ENCODE measurements at regions not wholly inside any gene's neighbourhood (a gene's known extent, or its start where the extent isn't known, plus 50 kb on each side); places are given as distances from the start of the nearest gene placed in this dataset.

DNA sequence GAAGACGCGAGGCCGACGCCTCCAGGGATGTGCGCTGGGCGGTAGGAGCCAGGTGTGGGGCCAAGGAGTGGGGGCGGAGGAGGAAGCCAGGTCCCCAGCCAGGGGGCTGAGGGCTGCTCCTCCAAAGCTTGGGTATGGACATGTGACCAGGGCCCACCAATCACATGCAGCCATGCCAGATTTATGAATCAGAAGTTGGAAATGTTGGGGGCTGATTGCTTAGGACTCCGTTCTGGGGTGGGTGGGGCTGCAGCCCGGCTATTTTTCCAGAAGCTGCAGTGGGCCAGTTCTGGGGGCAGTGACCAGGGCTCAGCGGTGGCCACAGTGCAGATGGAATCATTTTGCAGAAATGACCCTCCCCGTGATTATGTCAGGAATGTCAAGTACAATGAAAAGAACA is 96.0 kb downstream of the CEBPB start:
- no peak for DNase-seq

DNA sequence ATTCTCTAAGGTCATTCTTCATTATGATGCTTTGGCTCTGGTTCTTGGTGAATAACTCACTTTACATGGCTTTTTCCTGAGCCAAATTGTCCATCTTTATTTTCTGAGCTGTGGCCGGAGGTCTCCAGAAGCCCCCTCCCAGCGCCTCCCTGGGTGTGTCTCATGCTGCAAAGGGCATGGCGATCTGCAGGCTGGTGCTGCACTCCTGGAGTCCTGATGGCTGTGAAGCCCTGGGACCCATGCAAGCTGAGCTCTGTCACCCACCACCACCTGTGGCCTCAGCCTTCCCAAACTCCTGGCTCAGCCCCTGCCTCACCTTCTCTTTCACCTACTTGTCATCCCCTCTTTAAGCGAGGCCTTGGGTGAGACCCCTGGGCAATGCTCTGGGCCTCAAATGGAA is 96.9 kb downstream of the CEBPB start:
- no peak for DNase-seq

DNA sequence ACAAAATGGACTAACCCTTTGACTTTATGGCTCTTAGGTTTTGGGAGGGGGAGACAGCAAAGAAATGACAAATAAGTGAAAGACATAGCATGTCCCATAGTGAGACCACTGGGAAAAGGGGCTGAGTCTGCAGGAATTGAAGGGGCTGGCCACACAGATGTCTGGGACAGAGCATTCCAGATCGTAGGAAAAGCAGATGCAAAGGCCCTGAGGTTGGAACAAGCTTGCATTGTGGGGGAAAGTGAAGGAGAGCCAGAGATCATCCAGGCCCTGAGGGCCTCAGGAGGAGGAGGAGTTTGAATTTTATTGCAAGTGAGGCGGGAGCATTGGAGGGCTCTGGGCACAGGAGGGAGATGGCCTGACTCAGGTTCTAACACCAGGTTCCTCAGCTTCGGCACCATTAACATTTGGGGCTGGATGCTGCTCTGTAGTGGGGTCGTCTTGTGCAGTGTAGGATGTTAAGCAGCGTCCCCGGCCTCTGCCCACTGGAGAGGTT is 97.5 kb downstream of the CEBPB start:
- no peak for DNase-seq

DNA sequence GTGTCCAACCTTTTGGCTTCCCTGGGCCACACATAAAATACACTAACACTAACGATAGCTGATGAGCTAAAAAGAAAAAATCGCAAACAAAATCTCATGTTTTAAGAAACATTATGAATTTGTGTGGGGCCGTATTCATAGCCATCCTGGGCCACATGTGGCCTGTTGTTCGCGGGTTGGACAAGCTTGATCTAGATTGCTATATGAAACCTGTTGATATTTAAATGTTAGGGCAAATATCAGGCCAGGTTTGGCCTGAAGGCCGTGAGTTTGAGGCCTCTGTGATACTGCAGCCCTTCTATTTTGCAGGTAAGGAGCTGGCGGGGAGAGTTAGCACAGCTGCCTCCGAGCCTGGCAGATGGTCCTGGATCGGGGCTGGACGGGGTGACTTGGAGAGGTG is 99.0 kb downstream of the CEBPB start:
- no peak for DNase-seq

DNA sequence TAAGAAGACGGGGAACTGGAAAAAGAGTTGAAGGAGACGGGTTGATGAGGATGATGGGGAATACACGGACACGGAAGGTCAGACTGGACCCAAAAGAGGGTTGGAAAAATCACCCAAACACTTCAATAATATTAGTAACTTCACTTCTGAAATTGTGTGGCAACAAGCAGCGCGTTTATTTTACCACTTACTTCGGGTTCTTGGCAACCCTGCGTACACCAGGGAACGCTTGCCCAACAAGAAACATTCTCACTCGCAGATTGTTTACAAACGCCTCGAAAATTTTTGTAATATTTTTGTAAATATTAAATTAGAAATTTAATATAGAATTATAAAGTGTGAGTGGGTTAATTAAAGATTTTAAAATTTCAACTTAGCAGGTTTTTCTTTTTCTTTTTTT is 99.5 kb downstream of the CEBPB start:
- DNase-seq, result no peak

DNA sequence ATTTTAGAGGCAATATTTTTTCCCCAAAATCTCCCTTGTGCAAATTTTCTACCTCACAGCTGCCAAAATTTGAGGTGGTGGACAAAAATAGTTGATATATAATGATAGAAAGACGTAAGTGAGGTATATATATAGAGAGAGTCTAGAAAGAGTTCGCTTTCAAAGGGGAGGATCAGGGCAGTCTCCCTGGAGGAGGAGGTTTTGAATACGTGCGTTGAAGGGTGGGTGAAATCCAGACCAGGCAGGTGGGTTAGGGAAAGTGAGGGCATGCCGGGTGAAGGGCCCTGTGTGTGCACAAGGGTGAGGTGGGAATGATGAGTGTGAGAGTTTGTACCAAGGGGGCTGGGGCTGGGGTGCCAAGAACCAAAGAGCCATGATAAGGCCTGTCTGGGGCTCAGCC is 100.2 kb downstream of the CEBPB start:
- DNase-seq, result no peak

DNA sequence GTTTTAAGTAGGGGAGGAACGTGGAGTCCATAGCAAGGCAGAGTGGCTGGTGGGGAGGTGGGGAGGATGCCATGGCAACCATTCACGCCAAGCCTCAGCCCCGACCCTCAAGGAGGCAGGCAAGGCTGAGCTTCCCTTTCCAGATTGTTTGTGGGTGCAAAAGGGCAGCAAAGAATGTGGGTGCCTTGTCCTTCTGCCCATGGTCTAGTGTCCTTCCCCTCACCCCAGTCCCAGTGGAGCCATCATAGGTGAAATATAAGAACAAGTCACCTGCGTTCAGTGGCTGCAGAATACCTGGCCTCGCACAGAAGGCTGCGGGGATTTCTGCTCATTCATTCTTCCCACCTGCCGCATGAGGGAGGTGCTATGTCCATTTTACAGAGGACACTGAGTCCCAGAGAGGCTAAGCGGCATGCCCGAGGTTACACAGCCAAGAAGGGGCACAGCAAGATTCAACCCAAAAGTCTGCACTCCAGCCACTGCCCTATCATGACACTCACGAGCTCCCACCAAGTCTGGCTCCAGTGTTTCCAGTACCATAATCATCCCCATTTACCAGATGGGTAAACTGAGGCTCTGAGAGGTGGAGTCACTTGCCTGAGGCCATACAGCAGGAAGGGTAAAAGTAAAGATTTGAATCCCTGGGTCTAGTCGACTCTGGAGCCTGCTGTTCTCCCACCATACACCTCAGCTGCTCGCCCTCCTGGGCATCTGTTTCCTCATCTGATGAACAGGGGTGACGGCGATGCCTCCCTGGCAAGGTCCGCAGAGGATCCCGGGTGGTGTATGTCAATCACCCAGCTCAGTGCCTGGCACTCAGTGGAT is 100.8 kb downstream of the CEBPB start:
- no peak for DNase-seq

DNA sequence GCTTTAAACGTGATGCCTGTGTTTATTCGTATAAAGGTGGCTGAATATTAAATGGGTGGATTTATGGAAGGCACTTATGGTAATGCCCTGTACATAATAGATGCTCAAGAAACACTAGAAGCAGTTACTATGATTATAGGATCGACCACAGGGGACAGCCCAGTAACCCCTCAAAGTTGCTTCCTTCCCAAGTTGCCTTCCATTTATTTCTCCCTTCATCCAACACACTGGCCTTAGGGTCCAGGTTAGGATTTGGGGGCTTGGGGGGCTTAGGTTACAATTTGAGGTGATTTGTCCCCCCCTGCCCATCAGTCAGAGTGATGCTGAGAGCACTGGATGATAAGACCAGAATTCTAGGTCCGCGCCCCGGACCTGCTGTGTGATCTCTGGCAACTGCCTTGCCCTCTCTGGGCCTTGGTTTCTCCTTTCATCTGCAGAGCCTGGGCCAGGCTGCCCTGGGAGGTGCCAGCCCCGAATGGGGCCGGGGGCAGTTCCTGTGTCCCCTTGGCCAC is 101.5 kb downstream of the CEBPB start:
- DNase-seq, result no peak

DNA sequence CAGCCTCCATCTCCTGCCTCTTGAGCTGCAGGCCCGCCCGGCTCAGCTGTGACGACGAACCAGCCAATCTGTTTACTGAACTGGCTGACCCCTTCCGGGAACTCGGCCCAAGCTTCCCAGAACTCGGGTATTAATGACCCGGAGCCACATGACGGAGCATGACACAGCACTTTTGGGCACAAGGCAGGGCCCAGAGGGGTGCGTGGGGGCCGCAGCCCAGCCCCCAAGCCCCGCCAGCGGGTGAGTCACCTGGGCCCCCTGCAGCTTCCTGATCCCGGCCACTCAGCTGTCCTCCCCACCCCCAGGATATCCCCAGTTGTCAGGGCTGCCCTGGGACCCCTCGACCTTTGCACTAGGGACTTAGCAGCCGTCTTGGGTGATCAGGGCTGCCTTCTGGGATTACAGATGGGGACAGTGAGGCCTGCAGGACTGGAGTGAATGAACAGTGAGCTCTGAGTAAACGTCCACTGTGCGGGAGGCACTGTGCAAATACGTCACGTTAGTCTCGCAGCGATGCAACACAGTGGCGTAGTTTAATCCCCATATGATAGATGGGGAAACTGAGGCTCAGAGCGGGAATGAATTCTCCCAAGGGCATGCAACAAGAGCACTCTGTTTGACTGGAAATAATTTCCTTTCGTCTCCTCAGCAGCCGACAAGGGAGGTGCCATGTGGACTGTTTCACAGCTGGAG is 102.1 kb downstream of the CEBPB start:
- DNase-seq, result no peak

DNA sequence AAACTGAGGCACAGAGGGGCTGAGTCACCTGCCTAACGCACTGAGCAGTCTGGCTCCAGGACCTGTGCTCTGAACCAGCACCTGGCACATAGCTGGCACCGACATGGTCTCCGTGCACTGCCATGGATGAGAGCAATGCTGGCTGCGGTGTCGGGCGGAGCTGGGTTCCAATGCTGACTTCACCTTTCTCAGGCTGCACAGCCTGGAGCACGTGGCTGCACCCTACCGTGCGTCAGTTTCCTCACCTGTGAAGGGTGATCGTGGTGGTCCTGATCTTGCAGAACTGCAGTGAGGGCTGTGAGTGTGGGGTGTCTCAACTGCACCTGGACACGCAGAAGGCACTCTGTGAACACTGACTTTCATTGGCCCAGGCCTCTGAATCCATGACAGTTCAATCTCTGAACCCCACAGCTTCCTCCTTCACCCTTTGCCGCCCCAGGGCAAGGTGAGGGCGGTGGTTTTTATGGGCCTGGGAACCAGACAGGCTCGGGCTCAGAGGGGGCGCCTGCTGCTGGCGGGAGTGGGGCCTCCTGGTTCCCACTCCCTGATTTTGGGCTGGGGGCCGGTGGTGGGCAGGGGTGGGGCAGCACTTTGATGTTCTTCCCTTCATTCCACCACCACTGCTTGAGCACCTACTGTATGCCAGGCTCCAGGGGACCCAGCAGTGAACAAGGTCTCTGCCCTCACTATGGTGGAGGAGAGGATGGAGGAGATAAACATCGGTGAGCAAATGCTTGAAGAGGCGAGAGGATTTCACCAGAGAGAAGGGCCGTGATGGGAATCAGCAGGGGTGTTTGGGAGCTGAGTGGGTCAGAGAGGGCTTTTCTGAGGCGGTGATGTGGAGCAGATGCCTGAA is 102.9 kb downstream of the CEBPB start:
- DNase-seq, result no peak

DNA sequence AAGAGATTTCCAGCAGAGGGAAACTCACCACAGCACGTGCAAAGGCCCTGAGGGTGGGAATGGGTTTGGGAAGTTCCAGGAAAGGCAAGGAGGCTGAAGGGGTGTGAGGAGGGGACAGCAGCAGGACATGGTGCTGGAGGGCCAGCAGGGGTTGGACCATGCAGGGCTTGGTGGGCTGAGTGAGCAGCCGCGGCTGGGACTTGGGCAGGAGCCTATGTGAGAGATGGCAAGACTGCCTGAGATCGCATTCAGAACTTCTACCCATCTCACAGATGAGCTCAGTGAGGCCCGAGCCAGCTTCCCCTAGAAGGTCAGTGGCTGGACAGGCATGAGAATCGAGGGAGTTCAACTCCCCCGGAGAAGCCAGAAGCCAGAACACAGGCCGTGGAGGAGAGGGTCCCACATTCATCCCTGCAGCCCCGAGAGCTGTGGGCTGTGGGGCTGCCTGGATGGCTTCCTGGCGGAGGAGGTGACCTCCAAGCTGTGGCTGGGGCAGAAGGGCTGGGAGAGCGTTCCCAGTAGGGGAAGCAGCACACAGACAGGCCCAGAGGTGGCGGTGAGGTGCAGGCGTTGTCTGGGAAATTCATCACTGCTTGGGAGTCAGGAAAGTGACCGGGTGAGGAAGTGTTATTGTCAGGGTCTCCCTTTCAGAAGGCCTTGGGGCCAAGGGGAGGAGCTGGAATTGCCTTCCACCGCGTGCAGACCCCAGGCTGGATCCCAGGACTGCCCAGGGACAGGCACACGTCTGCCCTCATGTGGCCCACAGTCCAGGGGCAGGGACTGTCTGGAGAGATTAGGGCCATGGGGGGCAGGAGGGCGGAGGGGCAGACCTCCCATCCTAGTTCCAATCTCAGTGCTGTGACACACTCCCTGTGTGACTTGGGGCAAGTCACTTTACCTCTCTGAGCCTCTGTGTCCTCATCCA is 103.8 kb downstream of the CEBPB start:
- DNase-seq, result no peak

DNA sequence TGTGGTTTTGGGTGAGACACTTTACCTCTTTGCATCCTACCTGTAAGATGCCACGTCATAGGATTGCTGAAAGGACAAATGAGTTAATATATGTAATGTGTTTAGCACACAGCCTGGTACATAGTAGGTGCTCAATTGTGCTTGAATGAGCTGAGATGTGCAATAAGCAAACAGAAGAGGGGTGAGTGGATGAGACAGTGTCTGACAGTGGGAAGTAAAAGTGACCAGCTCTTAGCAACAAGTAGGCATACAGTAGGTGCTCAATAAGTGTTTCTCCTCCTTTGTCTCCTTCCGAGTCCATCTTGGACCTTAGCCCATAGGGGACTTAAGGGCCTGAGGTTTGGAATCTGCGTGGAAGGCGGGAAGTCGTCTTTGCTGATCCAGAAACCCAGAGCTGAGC is 104.7 kb downstream of the CEBPB start:
- no peak for DNase-seq

DNA sequence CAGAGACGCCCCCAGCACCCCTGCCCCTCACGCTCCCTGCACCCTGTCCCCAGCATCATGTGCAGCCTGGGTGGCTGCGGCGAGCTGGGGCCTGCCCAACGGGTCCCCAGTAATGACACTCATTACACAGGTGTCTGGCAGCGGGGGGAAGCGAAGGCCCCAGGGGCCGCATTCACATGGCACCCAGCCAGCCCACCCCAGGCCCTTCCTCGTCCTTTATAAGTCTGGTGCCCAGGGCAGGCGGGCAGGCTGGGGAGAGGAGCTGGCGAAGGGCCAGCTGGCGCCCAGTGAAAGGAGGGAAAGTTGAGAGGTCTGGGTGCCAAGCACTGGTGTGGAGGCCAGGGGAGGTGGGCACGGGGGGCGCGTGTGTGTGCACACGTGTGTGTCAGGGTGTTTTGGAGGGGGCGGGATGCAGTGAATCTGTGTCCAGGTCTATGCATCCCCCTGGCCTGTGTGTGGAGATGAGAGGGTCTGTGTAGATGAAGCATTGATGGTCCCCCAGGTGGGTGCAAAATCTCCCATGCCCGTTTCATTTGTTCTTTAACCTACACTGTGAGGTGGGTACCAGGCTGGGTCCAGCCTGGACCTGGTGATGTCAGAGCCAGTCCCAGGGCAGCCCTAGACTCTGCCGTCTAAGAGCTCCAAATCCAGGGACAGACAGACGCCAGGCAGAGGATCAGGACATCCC is 105.3 kb downstream of the CEBPB start:
- DNase-seq, result no peak

DNA sequence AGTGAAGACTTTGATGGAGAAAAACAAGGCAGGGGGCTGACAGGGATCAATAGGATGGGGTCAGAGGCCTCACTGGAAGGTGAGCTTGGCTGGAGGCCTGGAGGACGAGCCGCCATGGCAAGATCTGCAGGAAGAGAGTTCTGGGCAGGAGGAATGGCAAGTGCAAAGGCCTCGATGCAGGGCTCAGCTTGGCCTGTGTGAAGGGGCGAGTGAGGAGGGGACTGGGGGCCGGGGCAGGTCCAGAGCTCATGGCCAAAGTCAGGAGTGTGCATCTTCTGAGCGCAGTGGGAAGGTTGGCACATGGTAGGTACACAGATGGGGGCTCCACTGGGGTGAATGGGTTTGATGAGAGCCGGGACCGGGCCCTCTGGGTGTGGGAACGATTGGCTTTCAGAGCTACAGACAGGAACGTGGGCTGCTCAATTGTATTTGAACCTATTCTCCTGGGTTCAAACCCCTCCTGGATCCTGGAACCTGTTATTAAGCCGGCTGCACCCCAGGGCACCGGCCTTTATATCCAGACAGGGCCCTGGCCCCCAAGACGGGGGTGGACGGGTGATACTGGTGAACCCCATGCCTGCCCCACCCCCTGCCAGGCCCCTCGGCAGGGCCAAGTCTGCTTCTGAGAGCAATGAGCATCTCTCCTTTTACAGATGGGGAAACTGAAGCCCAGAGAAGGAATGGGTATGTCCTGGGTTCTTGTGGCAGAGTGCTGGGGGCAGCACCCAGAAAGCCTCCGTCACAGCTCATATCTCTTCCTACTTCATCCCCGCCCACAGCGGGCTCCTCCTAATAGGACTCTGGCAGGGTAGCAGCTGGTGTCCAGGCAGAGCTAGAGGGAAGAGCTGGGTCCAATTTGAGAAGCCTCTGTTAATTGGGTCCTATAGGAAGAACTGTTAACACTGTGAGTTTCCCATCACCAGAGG is 106.1 kb downstream of the CEBPB start:
- no peak for DNase-seq

DNA sequence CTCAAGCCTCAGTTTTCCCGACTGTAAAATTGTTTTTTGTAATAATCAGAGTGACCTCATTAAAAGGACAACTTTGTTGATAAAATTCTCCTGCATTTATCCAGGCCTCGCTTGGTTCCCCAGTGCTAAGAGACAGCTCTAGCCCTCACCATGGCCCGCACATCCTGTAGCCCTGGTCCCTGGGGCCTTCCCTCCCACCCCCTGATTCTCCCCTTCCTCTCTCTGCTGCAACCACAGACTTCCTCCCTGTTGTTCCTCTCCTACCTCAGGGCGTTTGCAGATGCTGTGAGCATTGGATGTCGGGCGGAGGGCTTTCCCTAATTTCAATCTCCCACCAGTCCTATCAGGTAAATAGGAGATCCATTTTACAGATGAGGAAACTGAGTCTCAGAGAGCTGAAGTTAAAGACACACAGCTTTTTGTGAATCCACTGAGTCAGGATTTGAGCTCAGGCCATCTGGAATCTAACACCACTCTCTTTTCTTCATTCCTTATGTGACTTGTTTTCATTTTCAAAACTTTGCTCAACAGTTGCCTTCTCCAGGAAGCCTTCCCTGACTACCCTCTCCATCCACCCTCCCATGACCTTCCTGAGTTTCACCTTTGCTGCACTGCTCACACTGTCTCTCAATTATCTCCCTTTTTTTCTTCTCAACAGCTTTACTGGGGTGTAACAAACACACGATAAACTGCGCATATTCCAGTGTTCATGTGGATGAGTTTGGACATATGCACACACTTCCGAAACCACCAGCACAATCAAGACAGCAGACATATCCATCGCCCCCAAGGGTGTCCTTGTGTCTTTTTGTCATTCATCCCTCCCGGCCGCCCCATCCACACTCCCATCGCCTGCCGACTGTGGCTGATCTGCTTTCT is 107.1 kb downstream of the CEBPB start:
- DNase-seq, result no peak

DNA sequence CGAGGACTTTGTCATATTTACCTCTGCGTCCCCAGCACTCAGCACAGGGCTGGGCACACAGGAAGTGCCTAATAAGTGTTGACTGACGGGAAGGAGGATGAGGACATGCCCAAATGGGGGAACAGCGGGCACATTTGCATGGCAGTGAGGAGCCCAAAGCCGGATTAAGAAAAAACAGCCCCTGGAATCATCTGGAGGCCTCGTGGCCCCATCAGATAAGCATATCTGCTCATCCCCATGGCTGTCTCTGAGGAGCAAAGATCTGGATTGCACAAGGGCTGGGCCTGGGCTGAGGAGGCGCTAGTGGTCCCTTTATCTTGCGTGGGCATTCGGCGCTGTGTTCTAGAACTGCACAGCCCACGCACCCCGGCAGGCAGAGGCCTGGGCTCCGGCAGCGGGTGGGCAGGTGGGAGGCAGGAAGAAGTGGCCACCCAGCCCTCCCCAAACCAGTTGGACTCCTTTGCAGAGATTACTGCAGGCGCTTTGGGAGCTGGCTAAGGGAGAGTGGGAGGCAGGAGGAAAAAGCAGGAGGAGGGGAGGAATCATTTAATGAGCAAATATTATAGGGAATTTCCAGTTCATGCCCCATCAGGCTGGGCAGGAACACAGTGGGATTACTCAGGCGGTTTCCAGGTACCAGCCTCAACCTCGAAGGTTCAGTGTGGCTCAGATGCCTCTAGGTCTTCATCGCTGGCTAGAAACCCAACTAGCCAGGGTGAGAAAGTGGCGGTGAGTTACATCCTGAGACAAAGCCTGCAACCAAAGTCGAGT is 108.1 kb downstream of the CEBPB start:
- no peak for DNase-seq

DNA sequence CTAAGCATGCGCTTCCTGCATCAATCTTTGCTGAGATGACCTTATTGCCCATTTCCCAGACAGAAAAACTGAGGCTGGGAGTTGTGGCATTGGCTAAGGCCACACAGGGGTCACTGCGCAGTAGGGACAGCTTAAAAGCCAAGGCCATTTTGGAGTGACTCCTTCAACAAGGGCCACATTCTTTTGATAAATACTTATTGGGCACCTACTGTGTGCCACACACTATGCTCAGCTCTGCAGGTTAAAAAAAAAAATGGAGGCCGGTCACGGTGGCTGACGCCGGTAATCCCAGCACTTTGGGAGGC is 108.6 kb downstream of the CEBPB start:
- no peak for DNase-seq

DNA sequence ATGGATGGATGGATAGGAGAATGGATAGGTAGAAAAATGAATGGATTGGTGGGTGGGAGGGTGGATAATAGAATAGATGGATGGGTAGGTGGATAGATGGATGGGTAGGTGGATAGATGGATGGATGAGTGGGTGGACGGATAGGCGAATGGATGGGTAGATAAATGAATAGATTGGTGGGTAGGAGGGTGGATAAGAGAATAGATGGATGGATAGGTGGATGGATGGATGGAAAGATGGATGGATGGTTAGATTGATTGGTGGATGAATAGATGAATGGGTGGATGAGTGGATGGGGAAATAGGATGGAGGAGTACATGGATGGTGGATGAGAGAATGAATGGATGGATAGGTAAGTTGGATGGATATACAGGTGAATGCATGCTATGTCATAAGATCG is 110.5 kb downstream of the CEBPB start:
- DNase-seq, result no peak

DNA sequence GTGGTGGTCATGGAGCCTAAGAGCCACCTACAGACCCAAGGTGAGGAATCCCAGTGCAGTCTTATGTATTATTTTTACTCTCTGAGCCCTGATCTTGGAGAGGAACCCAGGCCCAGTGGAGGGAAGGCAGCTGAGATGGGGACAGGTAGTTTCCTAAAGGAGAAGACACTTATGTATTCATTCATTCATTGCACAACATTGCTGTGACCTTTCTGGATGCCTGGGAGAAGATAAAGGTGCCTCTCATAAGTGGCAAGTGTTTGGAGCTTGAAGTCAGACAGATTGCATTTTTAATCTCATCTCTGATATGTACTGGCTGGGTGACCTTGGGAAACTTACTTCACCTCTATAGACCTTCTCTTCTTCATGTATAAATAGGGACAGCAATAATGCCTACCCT is 111.1 kb downstream of the CEBPB start:
- no peak for DNase-seq

All from NCI-H2227 treated with DMSO at 0.1 percent for 48 hours (cell line).